Liver (tissue), 3 donors: ENCODE measurements at regions not wholly inside any gene's neighbourhood (a gene's known extent, or its start where the extent isn't known, plus 50 kb on each side); places are given as distances from the start of the nearest gene placed in this dataset.

Experiments used
- HNF4A ChIP-seq, 2 donors: conservative IDR thresholded peaks; 2 replicates each; pipeline ENCODE4 v1.6.1; 2016; ENCODE audit warnings: antibody characterized with exemption in 2 of 2, mild to moderate bottlenecking in 2 of 2
- JUND ChIP-seq, 2 donors: IDR thresholded peaks; 2 replicates each; pipeline ENCODE4 v1.6.1; 2016; ENCODE audit warnings: antibody characterized with exemption in 2 of 2
- RAD21 ChIP-seq, 2 donors: IDR thresholded peaks; 2 replicates each; pipeline ENCODE4 v1.6.1; 2016; ENCODE audit warnings: antibody characterized with exemption in 2 of 2, mild to moderate bottlenecking in 2 of 2
- SP1 ChIP-seq: IDR thresholded peaks from 2 replicates; pipeline ENCODE4 v1.6.1; 2018; ENCODE audit warnings: antibody characterized with exemption, mild to moderate bottlenecking
- TAF1 ChIP-seq: conservative IDR thresholded peaks from 2 replicates; pipeline ENCODE4 v1.6.1; 2016; ENCODE audit warnings: antibody characterized with exemption, mild to moderate bottlenecking
- YY1 ChIP-seq: IDR thresholded peaks from 2 replicates; pipeline ENCODE4 v1.6.1; 2016; ENCODE audit warnings: antibody characterized with exemption, mild to moderate bottlenecking
- TF ChIP-seq, protein P1 (sequence below): fragments of 150-350 bp; IDR thresholded peaks from 2 replicates; pipeline ENCODE4 v1.5.1; 2017; ENCODE audit warnings: improper control_type of control experiment, low read depth, low read length; ENCODE audit not compliant: missing input control
- TF ChIP-seq, protein P2 (sequence below): IDR thresholded peaks from 2 replicates; pipeline ENCODE4 v1.6.1; 2016; ENCODE audit warnings: antibody characterized with exemption, mild to moderate bottlenecking
- TF ChIP-seq, protein P3 (sequence below): IDR thresholded peaks from 2 replicates; pipeline ENCODE4 v1.6.1; 2016; ENCODE audit warnings: antibody characterized with exemption
- donor health status: healthy.
- donor health status: healthy.

DNA sequence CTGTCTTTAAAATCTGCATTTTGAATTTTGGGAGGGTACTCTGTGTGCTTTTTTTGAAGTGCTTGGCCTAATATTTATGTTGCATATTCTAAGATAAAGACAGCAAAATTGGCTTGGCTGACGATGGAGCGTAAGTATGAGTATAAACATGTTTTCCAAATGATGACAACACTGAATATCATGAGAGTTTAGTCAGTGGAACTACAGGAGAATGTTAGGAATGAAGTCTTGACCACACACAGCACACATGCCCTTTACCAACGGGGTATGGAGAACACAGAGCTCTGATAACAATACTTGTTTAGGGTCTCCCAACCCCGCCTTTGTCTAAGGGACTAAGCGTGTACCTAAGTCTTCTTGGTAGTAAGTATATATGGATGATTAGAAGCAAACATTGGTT, 253.9 kb upstream of the FZD8 start:
- TF ChIP-seq, protein P1, sequence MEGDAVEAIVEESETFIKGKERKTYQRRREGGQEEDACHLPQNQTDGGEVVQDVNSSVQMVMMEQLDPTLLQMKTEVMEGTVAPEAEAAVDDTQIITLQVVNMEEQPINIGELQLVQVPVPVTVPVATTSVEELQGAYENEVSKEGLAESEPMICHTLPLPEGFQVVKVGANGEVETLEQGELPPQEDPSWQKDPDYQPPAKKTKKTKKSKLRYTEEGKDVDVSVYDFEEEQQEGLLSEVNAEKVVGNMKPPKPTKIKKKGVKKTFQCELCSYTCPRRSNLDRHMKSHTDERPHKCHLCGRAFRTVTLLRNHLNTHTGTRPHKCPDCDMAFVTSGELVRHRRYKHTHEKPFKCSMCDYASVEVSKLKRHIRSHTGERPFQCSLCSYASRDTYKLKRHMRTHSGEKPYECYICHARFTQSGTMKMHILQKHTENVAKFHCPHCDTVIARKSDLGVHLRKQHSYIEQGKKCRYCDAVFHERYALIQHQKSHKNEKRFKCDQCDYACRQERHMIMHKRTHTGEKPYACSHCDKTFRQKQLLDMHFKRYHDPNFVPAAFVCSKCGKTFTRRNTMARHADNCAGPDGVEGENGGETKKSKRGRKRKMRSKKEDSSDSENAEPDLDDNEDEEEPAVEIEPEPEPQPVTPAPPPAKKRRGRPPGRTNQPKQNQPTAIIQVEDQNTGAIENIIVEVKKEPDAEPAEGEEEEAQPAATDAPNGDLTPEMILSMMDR, result no peak
- TF ChIP-seq, protein P2, sequence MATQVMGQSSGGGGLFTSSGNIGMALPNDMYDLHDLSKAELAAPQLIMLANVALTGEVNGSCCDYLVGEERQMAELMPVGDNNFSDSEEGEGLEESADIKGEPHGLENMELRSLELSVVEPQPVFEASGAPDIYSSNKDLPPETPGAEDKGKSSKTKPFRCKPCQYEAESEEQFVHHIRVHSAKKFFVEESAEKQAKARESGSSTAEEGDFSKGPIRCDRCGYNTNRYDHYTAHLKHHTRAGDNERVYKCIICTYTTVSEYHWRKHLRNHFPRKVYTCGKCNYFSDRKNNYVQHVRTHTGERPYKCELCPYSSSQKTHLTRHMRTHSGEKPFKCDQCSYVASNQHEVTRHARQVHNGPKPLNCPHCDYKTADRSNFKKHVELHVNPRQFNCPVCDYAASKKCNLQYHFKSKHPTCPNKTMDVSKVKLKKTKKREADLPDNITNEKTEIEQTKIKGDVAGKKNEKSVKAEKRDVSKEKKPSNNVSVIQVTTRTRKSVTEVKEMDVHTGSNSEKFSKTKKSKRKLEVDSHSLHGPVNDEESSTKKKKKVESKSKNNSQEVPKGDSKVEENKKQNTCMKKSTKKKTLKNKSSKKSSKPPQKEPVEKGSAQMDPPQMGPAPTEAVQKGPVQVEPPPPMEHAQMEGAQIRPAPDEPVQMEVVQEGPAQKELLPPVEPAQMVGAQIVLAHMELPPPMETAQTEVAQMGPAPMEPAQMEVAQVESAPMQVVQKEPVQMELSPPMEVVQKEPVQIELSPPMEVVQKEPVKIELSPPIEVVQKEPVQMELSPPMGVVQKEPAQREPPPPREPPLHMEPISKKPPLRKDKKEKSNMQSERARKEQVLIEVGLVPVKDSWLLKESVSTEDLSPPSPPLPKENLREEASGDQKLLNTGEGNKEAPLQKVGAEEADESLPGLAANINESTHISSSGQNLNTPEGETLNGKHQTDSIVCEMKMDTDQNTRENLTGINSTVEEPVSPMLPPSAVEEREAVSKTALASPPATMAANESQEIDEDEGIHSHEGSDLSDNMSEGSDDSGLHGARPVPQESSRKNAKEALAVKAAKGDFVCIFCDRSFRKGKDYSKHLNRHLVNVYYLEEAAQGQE, result no peak
- TF ChIP-seq RAD21 (IDR thresholded peaks at IDR 0.05) (no peak), JUND (IDR thresholded peaks at IDR 0.05) (no peak), YY1 (no peak), SP1 (no peak), HNF4A (conservative IDR thresholded peaks at IDR 0.05) (no peak), TAF1 (no peak)
- TF ChIP-seq, protein P3, sequence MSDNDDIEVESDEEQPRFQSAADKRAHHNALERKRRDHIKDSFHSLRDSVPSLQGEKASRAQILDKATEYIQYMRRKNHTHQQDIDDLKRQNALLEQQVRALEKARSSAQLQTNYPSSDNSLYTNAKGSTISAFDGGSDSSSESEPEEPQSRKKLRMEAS, result no peak
